ENCODE measurements at regions not wholly inside any gene's neighbourhood (a gene's known extent, or its start where the extent isn't known, plus 50 kb on each side); places are given as distances from the start of the nearest gene placed in this dataset.

- H3K79me2 ChIP-seq (ENCODE audit: control insufficient read depth, insufficient read depth, low read length): no peaks in the 10 kb centered on the region
- intact Hi-C loops (cut with micrococcal nuclease): no loop called here
- no peaks in the 10 kb centered on the region for H4K20me1 ChIP-seq (ENCODE audit: control insufficient read depth, insufficient read depth, low read length, poor library complexity, severe bottlenecking)
- no peaks in the 10 kb centered on the region for H3K4me1 Mint-ChIP-seq
- H3K9ac ChIP-seq (ENCODE audit: low read length): no peak overlapping the region
- no peaks in the 10 kb centered on the region for H3K27me3 Mint-ChIP-seq
- H2AFZ ChIP-seq (ENCODE audit: insufficient read depth, low read depth, low read length, poor library complexity, severe bottlenecking): no peak overlapping the region
- 100% methylated on average over 6 of the region's 6 CpGs for WGBS (ENCODE audit: insufficient coverage)
- no peak overlapping the region for H3K4me2 ChIP-seq (replicated peaks; ENCODE audit: low read depth, low read length, poor library complexity, severe bottlenecking)
- no peak overlapping the region for H3K27ac Mint-ChIP-seq
- no peak overlapping the region for H3K27ac ChIP-seq (ENCODE audit: low read length in 2 of 2)
- no peaks in the 10 kb centered on the region for H3K4me1 ChIP-seq (ENCODE audit: control insufficient read depth in 2 of 2, insufficient read depth in 2 of 2, low read length in 2 of 2)
- ChIA-PET POLR2A (no interaction called here), CTCF (no interaction called here)
- H3K4me3 ChIP-seq (ENCODE audit: control extremely low read depth in 1 of 5, extremely low read depth in 1 of 5, insufficient read depth in 1 of 5, low read depth in 2 of 5, low read length in 4 of 5): no peak overlapping the region
- TF ChIP-seq CTCF (IDR thresholded peaks at IDR 0.05) (no peak), EZH2 (IDR thresholded peaks at IDR 0.05; ENCODE audit: borderline replicate concordance, insufficient read depth, low read depth, low read length, poor library complexity, severe bottlenecking) (no peak)
- H3K4me3 Mint-ChIP-seq: no peak overlapping the region
- H3K27me3 ChIP-seq (replicated peaks in 1 of 4; ENCODE audit: control extremely low read depth in 1 of 4, control insufficient read depth in 3 of 4, insufficient read depth in 4 of 4, low read length in 3 of 4): no peaks in the 10 kb centered on the region
- DNase-seq: no peak
- no peak for ATAC-seq (ENCODE audit: low read depth)
- H3K9me3 ChIP-seq (ENCODE audit: control extremely low read depth in 1 of 3, control insufficient read depth in 2 of 3, insufficient read depth in 1 of 3, low read length in 2 of 3): no peaks in the 10 kb centered on the region
- no peaks in the 10 kb centered on the region for H3K9me3 Mint-ChIP-seq (ENCODE audit: insufficient read depth)
- no peaks in the 10 kb centered on the region for H3K36me3 ChIP-seq (replicated peaks in 1 of 2; ENCODE audit: control extremely low read depth in 1 of 2, control insufficient read depth in 1 of 2, extremely low read depth in 1 of 2, insufficient read depth in 2 of 2, low read length in 1 of 2)
Observed at GRCh38 chr5:124262470-124262869, 484.0 kb downstream of the ZNF608 start.

- no peak overlapping the region for H3K4me2 ChIP-seq (replicated peaks; ENCODE audit: low read depth, low read length, poor library complexity, severe bottlenecking)
- H3K4me3 ChIP-seq (ENCODE audit: control extremely low read depth in 1 of 5, extremely low read depth in 1 of 5, insufficient read depth in 1 of 5, low read depth in 2 of 5, low read length in 4 of 5): no peak overlapping the region
- no peak for DNase-seq
- H3K4me3 Mint-ChIP-seq: no peak overlapping the region
- TF ChIP-seq CTCF (IDR thresholded peaks at IDR 0.05) (no peak), EZH2 (IDR thresholded peaks at IDR 0.05; ENCODE audit: borderline replicate concordance, insufficient read depth, low read depth, low read length, poor library complexity, severe bottlenecking) (no peak)
- POLR2A ChIA-PET: no interaction called here
- no peaks in the 10 kb centered on the region for H3K27me3 ChIP-seq (replicated peaks in 1 of 4; ENCODE audit: control extremely low read depth in 1 of 4, control insufficient read depth in 3 of 4, insufficient read depth in 4 of 4, low read length in 3 of 4)
- no peak for ATAC-seq (ENCODE audit: low read depth)
- no peaks in the 10 kb centered on the region for H3K4me1 Mint-ChIP-seq
- CTCF ChIA-PET: no interaction called here
- intact Hi-C loops (cut with micrococcal nuclease): no loop called here
- no peaks in the 10 kb centered on the region for H3K27me3 Mint-ChIP-seq
- H3K9me3 ChIP-seq (ENCODE audit: control extremely low read depth in 1 of 3, control insufficient read depth in 2 of 3, insufficient read depth in 1 of 3, low read length in 2 of 3): peaks cover 0 to 5% (median 0%) of the 10 kb centered on the region in 3 donors
- 86% methylated on average over 1 of the region's 1 CpG for WGBS (ENCODE audit: insufficient coverage)
- H3K79me2 ChIP-seq (ENCODE audit: control insufficient read depth, insufficient read depth, low read length): no peaks in the 10 kb centered on the region
- no peaks in the 10 kb centered on the region for H3K36me3 ChIP-seq (replicated peaks in 1 of 2; ENCODE audit: control extremely low read depth in 1 of 2, control insufficient read depth in 1 of 2, extremely low read depth in 1 of 2, insufficient read depth in 2 of 2, low read length in 1 of 2)
- no peak overlapping the region for H2AFZ ChIP-seq (ENCODE audit: insufficient read depth, low read depth, low read length, poor library complexity, severe bottlenecking)
- H3K27ac Mint-ChIP-seq: no peak overlapping the region
- no peaks in the 10 kb centered on the region for H3K9me3 Mint-ChIP-seq (ENCODE audit: insufficient read depth)
- H3K9ac ChIP-seq (ENCODE audit: low read length): no peak overlapping the region
- no peaks in the 10 kb centered on the region for H3K4me1 ChIP-seq (ENCODE audit: control insufficient read depth in 2 of 2, insufficient read depth in 2 of 2, low read length in 2 of 2)
- H4K20me1 ChIP-seq (ENCODE audit: control insufficient read depth, insufficient read depth, low read length, poor library complexity, severe bottlenecking): no peaks in the 10 kb centered on the region
- H3K27ac ChIP-seq (ENCODE audit: low read length in 2 of 2): no peak overlapping the region
Observed at GRCh38 chr5:124261848-124262247, 484.6 kb downstream of the ZNF608 start.
